ENCODE measurements at regions not wholly inside any gene's neighbourhood (a gene's known extent, or its start where the extent isn't known, plus 50 kb on each side); places are given as distances from the start of the nearest gene placed in this dataset.

DNA sequence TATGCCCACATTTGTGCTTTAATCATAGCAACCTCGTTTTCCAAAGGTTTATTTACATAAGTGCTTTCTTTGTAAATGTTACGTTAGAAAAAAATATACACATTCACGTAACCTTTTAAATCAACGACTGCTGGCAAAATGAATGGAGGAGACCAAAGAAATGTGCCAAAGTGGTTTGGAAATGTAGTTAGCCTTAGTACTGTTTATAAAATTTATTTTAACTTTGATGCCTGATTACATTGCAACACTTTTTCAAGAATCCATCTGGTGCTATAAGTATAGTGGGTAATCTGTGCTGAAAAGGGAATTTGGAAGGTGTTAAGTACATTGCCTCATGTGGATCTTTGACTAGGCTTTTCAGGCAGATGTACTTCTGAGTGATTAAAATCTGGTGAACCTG lies 108.9 kb downstream of the IFI44 start:
- TF ChIP-seq, protein P1, sequence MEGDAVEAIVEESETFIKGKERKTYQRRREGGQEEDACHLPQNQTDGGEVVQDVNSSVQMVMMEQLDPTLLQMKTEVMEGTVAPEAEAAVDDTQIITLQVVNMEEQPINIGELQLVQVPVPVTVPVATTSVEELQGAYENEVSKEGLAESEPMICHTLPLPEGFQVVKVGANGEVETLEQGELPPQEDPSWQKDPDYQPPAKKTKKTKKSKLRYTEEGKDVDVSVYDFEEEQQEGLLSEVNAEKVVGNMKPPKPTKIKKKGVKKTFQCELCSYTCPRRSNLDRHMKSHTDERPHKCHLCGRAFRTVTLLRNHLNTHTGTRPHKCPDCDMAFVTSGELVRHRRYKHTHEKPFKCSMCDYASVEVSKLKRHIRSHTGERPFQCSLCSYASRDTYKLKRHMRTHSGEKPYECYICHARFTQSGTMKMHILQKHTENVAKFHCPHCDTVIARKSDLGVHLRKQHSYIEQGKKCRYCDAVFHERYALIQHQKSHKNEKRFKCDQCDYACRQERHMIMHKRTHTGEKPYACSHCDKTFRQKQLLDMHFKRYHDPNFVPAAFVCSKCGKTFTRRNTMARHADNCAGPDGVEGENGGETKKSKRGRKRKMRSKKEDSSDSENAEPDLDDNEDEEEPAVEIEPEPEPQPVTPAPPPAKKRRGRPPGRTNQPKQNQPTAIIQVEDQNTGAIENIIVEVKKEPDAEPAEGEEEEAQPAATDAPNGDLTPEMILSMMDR (IDR thresholded peaks at IDR 0.05; ENCODE audit: poor library complexity), result no peak
- TF ChIP-seq EZH2 (IDR thresholded peaks at IDR 0.05; ENCODE audit: borderline replicate concordance), result no peak

All from hepatocyte (in vitro differentiated cells).